HG03039 (cell line): ENCODE measurements at regions not wholly inside any gene's neighbourhood (a gene's known extent, or its start where the extent isn't known, plus 50 kb on each side); places are given as distances from the start of the nearest gene placed in this dataset.

Experiments used
- ATAC-seq: cut with Tn5 transposase; IDR thresholded peaks from one replicate; pipeline ENCODE4 v1.9.1; 2021; ENCODE audit warnings: mild to moderate bottlenecking, moderate library complexity; ENCODE audit not compliant: unreplicated experiment

GRCh38 chr14:22479132-22479531 lies 109.9 kb downstream of the DAD1 start:
- ATAC-seq: no peak

DNA sequence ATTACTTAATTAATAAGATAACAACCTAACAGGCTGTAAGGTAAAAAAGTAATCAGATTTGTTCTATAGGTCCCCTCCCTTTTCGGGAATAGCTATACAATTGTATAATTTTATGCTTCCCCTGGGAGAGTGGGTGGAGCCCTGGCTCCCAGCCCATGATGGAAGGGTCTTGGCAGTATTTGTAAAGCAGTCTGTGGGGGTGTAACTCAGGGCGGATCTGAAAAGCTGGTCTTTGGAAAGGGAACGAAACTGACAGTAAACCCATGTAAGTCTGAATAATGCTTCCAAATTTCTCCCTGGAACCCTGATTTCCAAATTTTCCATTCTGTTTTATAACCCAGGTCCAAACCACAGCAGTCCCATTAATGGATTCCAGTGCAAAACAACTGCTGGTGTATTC lies 110.4 kb downstream of the DAD1 start:
- ATAC-seq: no peak

DNA sequence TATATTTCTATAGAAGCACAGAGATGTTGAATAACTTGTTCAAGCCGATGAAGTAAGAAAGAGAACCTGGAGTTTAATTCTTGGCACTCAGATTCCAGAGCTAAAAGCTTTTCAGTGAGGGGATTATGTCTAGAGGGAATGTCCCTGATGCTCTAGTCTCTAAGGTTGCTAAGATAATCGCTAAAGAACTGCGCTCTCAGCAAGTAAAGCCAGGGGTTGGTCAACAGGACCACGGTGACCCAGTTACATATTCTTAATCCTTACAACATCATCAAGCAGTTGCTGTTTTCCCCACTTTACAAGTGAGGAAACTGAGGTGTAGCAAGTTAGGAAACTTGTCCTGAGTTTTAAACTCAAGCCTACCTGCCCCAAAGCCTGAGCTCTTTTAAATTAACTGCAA lies 110.8 kb downstream of the DAD1 start:
- no peak for ATAC-seq

DNA sequence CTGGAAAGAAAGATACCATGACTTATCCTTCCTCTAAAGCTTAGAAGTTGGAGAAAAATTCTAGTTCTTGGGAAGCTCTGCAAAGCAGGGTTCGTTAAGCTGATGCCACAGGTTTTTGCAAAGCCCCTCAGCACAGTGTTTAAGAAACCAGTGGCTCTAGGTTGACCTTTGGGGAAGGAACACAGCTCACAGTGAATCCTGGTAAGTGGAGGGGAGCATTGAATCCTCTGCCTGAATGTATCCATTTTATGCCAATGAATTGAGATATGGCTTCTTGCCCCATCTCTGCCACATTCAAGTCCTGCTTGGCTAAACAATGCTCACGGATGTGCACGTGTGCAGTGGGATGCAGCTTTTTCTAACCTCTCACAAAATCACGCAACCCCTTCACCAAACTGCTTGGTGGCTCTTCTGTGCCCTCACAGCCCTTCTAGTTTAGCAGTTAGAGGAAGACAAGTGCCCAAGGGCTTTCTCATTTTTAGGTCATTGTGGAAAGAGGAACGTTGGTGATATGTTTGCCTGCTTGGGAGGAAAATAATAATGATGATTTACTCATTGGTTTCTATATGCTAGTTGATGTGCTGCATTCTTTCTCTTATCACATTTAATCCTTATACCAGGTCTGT lies 111.3 kb downstream of the DAD1 start:
- ATAC-seq: no peak

- no peak for ATAC-seq
Measured at GRCh38 chr14:22476887-22477286, 112.1 kb downstream of the DAD1 start.

- no peak for ATAC-seq
Measured at GRCh38 chr14:22476005-22476751, 112.8 kb downstream of the DAD1 start.

DNA sequence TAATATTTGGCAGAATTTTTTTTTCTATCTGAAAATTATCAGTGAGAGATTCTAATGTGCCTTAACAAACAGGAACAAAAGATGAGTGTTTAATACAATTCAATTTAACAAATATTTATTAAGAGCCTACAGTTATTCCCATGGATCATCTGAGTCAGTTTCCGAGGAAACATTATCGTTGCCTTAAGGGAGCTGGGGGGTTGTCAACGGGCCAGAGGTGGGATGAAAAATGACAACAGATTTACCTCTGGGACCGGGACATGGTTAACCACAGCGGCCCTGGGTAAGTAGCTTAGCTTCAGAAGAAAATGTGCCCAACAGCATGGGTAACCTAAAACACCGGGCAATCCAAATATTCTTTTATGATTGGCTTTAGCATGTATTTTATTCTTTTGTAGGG lies 113.6 kb downstream of the DAD1 start:
- no peak for ATAC-seq

DNA sequence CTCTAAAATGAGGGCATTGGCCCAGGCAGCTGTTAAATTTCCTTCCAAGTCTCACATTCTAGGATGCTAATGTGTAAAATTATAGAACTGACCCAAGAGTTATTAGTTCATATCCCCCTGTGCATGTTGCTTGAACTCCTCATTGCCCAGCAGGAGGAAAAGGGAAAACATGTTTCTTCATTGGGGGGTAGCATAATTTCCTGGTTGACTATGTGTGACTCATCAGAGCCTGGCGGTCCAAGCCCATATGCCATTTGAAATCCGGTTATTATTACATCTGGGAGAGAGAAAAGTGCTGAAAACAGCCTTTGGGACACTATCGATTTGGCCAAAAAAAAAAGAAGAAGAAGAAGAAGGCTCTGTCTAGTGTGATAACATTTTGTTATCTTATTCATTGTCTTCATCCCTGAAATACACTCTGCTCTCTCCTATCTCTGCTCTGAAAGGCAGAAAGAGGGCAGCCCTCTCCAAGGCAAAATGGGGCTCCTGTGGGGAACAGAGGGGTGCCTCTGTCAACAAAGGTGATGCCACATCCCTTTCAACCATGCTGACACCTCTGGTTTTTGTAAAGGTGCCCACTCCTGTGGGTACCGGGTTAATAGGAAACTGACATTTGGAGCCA lies 114.2 kb downstream of the DAD1 start:
- no peak for ATAC-seq

DNA sequence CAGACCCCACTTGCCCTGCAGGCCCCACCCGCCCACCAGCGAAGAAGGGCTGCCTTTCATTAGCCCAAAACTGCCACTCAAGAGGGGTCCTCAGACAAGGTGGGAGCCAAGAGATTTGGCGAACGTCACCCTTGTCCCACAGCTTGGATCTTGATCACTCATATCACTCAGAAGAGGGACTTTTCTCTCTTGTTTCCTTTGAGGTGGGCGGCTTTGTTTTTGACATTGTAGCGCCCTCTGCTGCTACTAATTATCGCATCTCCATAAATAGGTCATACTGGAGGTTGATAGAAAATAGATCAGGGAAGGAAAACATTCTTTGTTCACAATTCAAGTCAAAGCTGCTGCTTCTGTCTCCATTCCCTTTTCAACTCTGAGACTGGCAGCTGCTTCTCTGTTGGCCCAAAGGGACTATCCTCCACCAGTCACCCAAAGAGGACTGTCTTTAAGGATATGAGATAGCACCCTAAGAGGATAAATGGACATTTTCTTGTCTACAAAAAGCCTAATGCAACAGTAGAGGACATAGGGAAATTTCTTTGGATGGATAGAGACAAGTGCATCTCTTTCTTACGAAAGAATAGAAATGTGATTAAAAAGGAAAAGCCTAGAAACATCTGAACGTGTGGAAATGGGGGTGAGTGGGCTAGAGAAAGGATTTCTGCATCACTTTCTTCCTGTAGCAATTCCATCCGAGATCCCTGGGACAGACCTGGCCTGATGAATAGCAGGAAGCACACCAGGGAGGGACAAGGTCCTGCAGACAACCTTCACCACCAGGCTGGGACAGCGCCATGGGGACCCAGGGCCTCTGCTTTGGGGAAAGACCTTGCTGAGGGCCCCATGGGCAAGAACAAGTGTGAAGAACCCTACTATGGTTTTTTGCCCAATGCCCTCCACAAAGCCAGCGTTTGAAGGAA lies 115.8 kb downstream of the DAD1 start:
- peak; percentile 44 for ATAC-seq

DNA sequence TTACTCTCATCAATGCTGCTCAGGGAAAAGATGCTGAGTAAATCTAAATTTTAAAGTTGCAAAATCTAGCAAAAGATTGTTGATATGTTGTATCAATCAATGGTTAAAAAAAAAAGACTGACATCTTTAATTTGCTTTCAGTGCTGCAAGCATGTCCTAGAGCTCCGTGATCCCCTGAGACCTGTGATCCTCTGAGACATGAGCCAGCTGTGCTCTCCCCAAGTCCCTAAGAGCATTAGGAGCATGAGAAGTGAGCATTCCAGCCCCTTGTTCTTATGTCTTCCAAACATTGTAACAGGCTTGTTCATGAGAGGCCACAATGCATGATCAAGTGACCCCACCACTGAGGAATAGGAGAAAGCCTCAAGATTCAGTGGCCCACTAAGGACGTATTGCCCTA lies 116.6 kb downstream of the DAD1 start:
- no peak for ATAC-seq

DNA sequence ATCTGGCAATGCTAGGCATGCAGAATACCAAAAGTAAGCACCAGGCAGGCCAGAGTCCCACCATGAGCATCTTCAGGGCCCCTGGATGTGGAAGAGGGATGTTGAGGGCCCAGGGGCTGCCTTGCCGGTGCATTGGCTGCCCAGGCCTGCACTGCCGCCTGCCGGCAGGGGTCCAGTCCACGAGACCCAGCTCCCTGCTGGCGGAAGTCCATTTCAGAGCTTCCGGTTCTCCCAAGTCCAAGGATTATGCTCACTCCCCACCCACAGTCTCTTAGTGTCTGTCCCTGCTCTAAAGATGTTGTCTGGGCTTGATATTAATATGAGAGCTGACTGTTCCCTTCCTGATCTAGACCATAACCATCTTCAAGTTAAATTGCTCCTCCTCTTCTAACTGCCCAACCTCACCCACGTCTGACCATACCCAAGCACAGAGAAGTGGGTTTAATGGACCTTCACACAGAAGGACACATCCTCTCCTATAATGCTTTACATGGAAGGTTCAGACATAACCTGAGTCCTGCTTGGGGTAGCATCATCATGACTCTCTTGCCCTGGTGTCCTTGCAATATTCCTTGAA lies 117.4 kb downstream of the DAD1 start:
- no peak for ATAC-seq

- ATAC-seq: no peak
Measured at GRCh38 chr14:22469538-22470303, 119.3 kb downstream of the DAD1 start.

DNA sequence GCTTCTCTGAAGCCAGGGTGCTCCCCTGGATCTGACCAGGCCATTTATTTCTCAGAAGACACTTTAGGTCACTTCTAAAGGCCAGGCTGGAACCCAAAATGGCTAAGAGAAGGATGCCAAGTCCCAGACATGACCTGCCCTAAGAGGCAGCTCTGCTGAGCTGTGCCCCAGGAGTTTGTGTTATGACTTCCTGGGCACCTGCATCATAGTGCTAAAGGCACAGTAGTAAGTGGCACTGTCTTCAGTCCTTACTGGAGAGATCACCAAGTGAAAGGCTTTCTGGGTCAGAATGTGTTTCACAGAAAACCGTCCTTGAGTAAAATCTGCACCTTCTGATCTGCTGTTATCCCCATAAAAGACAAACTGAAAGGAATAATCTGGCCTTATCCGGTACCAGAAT lies 120.2 kb downstream of the DAD1 start:
- no peak for ATAC-seq

- ATAC-seq: peak; percentile 44
Measured at GRCh38 chr14:22466491-22466890, 122.5 kb downstream of the DAD1 start.

- no peak for ATAC-seq
Measured at GRCh38 chr14:22465201-22465840, 123.7 kb downstream of the DAD1 start.

- peak; percentile 41 for ATAC-seq
Measured at GRCh38 chr14:22464422-22465142, 124.4 kb downstream of the DAD1 start.

DNA sequence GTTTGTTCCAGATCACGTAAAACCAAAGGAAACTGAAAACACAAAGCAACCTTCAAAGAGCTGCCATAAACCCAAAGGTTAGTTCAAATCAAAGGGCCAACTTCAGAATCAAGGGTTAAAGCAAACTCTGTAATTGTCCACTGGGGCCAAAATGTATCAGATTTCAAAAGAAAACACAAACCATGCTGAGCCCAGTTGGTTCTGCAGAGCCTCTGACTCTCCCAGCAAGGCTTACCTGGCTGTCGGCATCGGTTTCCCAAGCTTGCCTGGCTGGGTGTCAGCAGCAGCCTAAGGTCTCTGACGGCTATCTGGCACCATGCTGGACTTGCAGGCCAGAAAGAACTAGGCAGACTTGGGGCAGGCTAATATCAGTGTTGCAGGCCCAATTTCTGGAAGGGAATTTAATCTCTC lies 125.3 kb downstream of the DAD1 start:
- no peak for ATAC-seq

GRCh38 chr14:22462923-22463322 lies 126.1 kb downstream of the DAD1 start:
- no peak for ATAC-seq
